ENCODE measurements at regions not wholly inside any gene's neighbourhood (a gene's known extent, or its start where the extent isn't known, plus 50 kb on each side); places are given as distances from the start of the nearest gene placed in this dataset.

- Histone ChIP-seq H3K9me3 (peaks cover 0 to 9% (median 3%) of the 10 kb centered on the region in 4 donors), H3K4me3 (no peak overlapping the region), H3K4me1 (no peaks in the 10 kb centered on the region), H3K27ac (no peak overlapping the region), H3K27me3 (no peaks in the 10 kb centered on the region), H3K36me3 (no peaks in the 10 kb centered on the region)
- no peak for TF ChIP-seq POLR2A (IDR thresholded peaks at IDR 0.05)
- no peak for TF ChIP-seq CTCF (IDR thresholded peaks at IDR 0.05)
- no peak for TF ChIP-seq EP300 (IDR thresholded peaks at IDR 0.05)
- 85 to 86% methylated on average over 8 of the region's 8 CpGs for WGBS, 2 donors
- DNase-seq (ENCODE audit: low spot score in 2 of 2) = no peak
These were observed 161.2 kb upstream of the FSTL4 start for GRCh38 chr5:133773247-133774202.

GRCh38 chr5:133769842-133770241, 157.5 kb upstream of the FSTL4 start:
- DNase-seq (ENCODE audit: low spot score in 2 of 2) = no peak
- no peak for TF ChIP-seq POLR2A (IDR thresholded peaks at IDR 0.05)
- no peak for TF ChIP-seq CTCF (IDR thresholded peaks at IDR 0.05)
- TF ChIP-seq EP300 (IDR thresholded peaks at IDR 0.05) = no peak
- WGBS, 2 donors = 86 to 93% methylated on average over 1 of the region's 1 CpG
- no peak overlapping the region for H3K27ac ChIP-seq
- H3K27me3 ChIP-seq = no peaks in the 10 kb centered on the region
- peaks cover 0 to 9% (median 3%) of the 10 kb centered on the region in 4 donors for H3K9me3 ChIP-seq
- no peak overlapping the region for H3K4me3 ChIP-seq
- H3K4me1 ChIP-seq = no peaks in the 10 kb centered on the region
- H3K36me3 ChIP-seq = no peaks in the 10 kb centered on the region

GRCh38 chr5:133763744-133764143, 151.4 kb upstream of the FSTL4 start:
- H3K4me1 ChIP-seq = no peaks in the 10 kb centered on the region
- H3K36me3 ChIP-seq = no peaks in the 10 kb centered on the region
- peaks cover 0 to 3% of the 10 kb centered on the region in 2 donors for H3K27me3 ChIP-seq
- no peak for TF ChIP-seq EP300 (IDR thresholded peaks at IDR 0.05)
- TF ChIP-seq CTCF (IDR thresholded peaks at IDR 0.05) = no peak
- no peak for TF ChIP-seq POLR2A (IDR thresholded peaks at IDR 0.05)
- H3K9me3 ChIP-seq = no peaks in the 10 kb centered on the region
- no peak overlapping the region for H3K27ac ChIP-seq
- DNase-seq (ENCODE audit: low spot score in 2 of 2) = no peak
- no peak overlapping the region for H3K4me3 ChIP-seq
- 44 to 51% methylated on average over 4 of the region's 4 CpGs for WGBS, 2 donors

- 71 to 77% methylated on average over 4 of the region's 4 CpGs for WGBS, 2 donors
- Histone ChIP-seq H3K4me1 (no peaks in the 10 kb centered on the region), H3K4me3 (no peak overlapping the region), H3K27me3 (peaks cover 0 to 3% of the 10 kb centered on the region in 2 donors), H3K9me3 (no peaks in the 10 kb centered on the region), H3K36me3 (no peaks in the 10 kb centered on the region), H3K27ac (no peak overlapping the region)
- no peak for TF ChIP-seq CTCF (IDR thresholded peaks at IDR 0.05)
- DNase-seq (ENCODE audit: low spot score in 2 of 2) = no peak
These were observed 149.3 kb upstream of the FSTL4 start for GRCh38 chr5:133761632-133762031.

- Histone ChIP-seq H3K4me1 (no peaks in the 10 kb centered on the region), H3K36me3 (no peaks in the 10 kb centered on the region), H3K27me3 (peaks cover 0 to 3% of the 10 kb centered on the region in 2 donors), H3K4me3 (no peak overlapping the region), H3K9me3 (no peaks in the 10 kb centered on the region), H3K27ac (no peak overlapping the region)
- TF ChIP-seq EP300 (IDR thresholded peaks at IDR 0.05) (no peak), POLR2A (IDR thresholded peaks at IDR 0.05) (no peak), CTCF (IDR thresholded peaks at IDR 0.05) (no peak)
- 91 to 96% methylated on average over 3 of the region's 3 CpGs for WGBS, 2 donors
- no peak for DNase-seq (ENCODE audit: low spot score in 2 of 2)
These were observed 148.2 kb upstream of the FSTL4 start for GRCh38 chr5:133760532-133760931.

Data from tibial nerve (tissue), 4 donors.